Activated T-cell treated with anti-CD3 and anti-CD28 coated beads for 48 hours (primary cell): ENCODE measurements at regions not wholly inside any gene's neighbourhood (a gene's known extent, or its start where the extent isn't known, plus 50 kb on each side); places are given as distances from the start of the nearest gene placed in this dataset.

Experiments used
- DNase-seq: peaks from one replicate; pipeline ENCODE4 v3.0.0-alpha.2; 2020; ENCODE audit warnings: low read depth

DNA sequence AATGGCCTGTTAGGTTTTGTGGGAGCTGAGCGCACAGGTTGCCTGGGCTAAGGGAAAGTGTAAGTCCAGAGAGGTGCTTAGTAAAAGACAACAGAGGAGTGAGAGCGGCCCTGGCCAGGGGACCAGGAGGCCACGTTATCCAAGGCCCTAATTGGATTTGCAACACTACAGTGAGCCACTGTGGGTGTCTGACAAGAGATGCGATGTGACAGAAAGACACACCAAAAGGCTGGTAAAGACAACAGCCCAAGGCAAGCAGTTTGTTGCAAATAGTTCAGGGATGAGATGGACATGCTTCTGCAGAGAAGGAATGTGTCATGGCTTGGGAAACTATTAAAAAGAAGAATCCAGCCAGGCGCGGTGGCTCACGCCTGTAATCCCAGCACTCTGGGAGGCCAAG lies 162.7 kb upstream of the KIT start:
- no peak for DNase-seq

DNA sequence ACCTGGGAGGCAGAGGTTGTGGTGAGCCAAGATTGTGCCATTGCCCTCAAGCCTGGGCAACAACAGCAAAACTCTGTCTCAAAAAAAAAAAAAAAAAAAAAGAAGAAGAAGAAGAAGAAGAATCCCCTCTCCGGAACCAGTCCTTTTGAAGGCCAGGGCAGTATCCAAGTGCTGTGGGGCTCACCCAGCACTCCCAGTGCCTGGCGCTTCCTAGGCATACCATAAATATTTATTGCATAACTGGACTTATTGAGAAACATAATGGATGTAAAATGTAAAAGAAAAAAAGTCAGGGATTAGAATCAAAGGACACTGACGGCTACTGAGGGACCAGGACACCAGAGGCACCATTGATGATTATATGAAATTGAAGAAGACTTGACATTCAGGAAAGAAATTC lies 162.1 kb upstream of the KIT start:
- no peak for DNase-seq

DNA sequence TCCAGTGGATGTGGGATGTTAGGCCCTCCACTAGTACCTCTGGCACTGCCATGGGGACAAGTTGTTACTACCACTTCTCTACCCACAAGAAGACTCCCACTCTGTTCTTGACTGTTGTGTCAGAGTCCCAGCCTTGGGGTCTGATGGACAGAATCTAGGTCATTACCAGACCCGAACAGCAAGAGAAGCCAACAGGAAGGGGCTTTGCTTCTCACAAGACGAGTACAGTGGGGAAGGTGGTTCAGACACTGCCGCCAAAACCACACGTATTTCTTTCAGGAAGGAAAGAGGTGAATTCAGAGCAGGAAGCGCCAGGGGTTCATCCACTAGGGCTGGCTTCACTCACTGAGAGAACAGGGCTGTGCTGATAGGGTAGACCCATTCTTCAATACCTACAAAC lies 161.3 kb upstream of the KIT start:
- no peak for DNase-seq

DNA sequence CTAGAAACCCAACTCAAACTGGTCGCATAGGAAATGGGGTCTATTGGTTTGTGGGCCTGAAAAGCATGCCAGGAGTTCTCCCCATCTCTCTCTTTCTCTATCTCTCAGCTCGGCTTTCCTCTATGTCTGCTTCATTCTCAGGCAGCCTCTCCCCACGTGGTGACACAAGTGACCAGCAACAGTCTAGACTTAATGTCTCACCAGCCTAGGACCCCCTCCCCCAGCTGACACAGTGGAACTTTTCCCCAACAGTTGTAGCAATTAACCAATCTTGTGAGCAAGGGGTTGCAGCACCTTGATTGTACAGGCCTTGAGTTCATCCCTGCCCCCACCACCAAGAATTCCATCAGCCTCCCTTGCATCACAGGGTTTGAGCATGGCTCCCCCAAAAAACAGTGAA lies 159.8 kb upstream of the KIT start:
- DNase-seq = no peak

DNA sequence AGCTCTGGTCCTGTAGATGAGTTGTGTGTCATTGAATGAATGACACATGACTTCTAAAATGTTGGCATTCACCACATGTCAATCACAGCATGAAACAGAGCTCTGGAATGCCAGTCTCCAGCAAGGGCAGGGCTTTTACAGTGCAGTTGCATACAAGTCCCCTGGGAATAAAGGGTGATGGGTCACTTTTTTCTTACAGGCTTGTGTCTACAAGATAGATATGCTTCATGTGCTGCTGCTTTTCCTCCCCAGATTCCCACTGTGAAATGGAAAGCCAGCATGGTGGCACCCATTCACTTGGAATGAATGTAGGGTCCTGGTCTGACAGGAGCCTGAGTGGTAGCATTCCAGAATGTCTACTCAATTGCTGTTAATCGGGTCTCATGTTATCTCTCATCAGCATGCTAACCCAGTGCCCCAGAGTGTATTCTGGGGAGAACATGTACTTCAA lies 159.1 kb upstream of the KIT start:
- DNase-seq = no peak

DNA sequence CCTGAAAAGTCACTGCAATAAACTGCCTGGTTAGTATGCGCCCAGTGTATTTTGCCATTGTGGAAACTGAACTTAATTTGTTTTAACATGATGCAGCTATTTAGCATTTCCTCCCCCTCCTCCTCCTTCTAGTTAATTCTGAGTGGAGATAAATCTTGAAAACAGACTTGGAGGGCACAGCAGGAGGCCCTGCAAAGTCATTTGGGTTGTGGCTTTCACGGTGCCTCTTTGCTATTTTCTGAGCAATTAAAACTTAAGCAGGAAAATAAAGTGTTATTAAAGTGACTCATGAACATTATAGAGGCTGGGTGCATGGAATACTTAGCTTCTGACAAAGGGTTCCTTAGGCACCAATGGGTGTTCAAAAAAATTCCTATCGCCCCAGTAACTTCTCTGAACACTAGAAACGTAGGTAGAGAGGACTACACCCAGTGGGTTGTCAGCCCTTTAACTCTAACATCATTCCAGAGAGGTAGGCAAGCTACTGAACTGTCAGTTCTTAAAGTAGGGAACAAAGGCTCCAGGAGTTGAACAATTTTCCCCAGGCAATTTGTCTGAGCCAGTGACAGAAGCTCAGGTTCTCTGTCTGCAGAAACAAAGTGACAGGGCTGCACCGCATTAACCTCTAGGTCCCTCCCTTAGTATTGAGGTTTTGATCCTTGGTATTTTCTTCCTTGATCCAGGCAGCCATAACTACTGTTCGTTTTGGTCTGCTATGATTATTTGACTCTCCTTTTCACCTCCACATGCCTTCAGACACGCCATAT lies 158.3 kb upstream of the KIT start:
- no peak for DNase-seq

DNA sequence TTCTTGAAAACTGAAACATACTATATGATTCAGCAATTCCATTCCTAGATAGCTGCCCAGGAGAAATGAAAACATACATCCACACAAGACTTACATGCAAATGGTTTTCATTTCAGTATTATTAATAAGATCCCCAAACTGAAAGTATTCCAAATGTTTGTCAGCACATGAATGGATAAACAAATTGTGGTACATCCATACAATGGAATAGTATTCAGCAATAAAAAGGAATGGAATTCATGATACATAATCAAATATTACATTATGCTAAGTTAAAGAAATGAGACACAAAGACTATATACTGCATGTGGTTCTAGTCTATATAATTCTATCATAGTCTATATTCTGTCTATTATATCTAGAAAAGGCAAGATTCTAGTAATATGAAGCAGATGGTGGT lies 152.4 kb upstream of the KIT start:
- no peak for DNase-seq

DNA sequence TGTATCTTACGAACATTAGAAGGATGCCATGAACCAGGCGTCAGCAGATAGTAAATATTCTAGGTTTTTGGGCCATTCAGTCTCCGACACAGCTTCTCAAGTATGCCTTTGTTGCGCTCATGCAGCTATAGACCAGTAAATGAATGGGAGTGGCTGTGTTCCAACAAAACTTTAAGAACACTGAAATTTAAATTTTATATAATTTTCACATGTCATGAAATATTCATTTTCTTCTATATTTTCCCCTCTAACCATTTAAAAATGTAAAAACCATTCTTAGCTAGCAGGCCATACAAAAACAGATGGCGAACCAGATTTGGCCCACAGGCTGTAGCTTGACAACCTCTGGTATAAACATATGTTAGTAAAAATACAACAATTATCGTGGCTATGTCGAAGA lies 151.8 kb upstream of the KIT start:
- DNase-seq = no peak

DNA sequence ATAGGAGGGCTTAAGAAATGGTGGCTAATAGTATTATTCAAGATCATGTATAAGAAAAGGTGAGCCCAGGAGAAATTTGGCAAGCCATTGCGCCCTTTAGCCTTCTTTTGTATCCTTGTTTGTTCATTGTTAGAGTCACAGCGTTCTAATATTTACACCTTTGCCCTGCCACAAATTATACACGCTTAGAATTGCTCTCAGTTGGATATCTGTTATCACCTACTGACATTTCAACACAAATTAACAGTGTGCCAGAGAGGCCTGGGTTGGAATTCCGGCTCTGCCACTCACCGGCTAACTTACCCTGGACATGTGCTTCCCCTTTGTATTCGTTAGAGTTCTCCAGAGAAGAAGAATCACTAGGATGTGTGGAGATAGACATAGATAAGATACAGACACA lies 148.7 kb upstream of the KIT start:
- no peak for DNase-seq

DNA sequence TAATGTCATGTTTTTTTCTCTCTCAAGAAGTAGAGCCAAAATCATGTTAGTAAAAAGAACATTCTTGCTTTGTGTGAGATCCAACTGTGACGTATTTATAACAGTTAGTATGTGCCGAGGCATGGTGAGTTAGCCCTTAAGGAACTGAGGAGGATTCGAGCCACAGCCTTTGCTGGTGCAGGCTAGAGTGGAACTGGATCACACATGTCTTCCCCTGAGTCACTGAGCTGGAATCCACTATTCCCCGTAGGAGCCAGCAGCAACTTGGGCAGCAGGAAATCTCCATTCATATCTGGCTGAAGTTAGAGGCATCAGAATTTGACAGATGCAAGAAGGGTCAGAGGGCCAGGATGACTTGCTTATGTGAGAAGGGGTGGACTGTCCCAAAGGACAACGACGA lies 144.6 kb upstream of the KIT start:
- no peak for DNase-seq

DNA sequence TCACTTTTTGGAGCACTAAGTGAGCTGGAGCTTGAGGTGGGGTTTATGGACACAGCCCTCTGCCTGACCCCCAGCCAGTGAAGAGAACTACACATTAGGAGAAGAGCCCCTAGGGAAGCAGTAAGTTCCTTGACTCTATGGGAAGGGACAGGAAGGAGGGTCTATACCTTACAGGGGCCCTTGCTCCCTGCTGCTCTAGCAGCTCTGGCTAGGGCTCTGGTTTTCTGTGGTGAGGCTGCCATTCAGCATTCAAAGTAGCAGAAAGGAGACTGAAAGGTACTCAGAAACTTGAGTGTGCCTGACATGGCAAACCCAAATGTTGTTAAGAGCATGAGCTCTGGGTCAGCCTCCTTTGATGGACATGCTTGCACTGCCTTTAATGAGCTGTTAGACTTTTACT lies 144.0 kb upstream of the KIT start:
- no peak for DNase-seq

DNA sequence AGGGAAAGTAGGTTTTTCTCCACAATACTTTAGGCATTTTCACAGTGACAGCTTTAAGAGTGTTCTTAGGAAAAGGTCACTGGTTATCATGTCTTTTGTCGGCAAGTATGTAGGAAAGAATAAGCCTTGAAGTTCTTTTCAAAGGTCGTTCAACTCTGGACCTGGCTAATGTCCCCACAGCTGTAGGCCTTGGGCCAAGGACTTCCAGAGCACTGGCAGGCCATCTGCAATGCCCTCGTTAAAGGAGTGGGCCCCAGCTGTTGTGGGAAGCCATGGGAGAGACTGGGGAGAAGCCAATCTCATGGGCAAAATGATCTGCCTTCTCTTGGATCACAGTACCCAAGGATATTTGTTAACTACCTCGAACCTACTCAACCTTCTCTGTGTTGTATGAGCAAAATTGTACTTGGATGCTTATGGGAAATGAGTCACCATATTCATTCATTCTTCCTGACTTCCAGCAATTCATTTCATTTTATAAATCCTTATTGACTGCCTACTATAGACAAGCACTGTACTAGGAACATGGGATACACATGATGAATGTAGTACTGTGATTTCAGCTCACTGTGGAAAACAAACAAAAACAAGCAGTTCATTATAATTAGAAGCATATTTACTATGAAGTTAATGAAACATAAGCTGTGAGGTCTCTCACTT lies 141.1 kb upstream of the KIT start:
- no peak for DNase-seq

DNA sequence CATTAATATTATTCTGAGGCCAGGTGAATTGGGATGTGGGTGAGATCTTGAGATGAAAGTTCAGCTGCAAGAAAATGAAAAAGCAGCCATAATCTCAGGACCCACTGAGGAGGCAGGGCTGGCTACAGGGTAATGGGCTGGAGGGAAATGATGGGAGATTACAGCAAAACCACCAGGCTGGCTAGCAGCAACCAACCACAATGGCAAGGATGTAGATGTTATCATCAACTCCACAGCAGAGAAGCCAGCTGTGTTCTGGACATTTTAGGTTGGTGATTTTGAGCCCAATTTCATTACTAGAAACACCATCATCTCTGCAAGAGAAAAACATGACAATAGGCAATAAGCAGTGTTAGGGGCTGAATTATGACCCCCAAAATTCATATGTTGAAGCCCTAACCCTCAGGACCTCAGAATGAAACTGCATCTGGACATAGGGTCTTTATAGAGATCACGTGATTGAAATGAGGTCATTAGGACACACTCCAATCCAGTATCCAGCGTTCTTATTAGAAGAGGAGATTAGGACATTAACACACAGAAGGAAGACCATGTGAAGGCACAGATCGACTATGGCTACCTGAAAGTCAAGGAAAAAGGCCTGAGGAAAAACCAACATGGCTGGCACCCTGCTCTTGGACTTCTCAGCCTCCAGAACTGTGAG lies 139.8 kb upstream of the KIT start:
- no peak for DNase-seq

DNA sequence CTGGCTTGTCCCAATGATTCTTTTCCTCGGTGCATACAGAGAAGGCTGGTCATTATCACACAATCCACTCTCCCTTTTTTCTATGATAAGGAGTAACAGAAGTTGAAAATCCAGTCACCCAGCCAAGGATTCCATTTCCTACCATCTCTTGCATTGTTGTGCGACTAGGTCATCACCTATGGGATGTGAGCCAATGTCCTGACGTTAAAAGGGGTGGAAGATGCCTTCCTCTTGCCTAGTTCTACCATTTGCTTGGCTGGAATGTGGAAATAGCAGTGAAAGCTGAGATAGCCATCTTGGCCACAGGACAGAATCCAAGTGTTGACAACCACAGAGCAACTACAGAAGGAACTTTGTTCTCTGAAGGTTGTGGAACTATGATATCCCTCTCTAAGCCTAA lies 132.2 kb upstream of the KIT start:
- no peak for DNase-seq

DNA sequence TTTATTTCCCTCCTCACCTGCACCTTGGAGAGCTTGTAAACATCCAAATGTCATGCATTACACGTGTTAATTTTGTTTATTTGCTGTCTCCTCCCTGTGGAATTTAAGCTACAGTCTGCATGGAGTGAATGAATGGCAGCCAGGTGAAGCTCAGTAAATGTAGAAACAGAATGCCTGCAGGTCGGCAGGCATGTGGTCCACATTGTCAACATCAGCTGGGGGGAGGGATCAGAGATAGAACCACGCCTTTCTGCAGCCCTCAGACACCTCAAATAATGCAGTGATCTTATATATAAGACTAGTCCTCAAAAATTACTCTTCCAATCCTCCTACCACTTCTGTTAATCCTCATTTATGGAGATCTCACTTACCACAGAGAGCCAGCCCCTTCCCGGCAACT lies 131.2 kb upstream of the KIT start:
- no peak for DNase-seq

DNA sequence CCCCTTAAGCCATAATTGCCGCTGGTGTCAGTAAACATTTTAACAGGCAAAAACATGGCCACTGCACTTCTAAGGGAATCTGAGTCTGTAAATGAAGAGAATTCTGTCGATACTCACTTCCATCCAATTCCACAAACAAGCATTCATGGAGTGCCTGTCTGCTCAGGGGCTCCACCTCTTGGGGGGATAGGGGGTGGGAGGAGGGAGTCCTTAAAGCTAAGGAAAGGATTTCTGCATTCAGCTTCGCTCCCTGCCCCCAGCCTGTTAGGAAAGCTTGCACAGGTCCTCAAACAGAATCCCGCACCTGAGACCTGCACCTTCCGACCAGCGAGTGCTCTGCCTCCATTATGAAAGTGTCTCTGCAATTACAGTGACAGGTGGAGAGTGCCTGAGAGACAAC lies 130.2 kb upstream of the KIT start:
- DNase-seq = no peak

DNA sequence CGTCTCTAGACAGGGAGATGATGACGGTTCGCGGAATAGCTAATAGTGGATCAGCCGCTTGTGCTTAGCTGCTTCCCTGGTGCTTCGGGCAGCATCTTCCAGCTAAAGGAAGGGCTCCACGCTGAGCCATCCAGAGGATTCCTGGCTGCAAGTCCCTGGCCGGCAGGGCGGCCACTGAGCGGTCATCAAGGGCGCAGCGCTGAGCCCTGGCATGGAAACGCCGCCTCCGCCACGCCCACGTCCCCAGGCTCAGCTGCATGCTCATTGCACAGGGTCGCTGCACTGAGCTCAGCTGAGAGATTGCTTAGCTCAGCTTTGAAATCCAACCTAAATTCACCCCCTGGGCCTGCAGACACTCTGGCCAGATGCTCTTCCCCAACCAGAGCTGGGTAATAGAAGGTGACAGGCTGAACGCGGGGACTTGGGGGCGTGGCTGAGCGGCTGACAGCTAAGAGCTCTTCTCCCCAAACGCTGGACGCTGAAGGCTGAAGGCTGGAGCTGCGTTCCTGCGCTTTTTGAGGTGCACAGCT lies 118.2 kb upstream of the KIT start:
- DNase-seq = peak; percentile 3

DNA sequence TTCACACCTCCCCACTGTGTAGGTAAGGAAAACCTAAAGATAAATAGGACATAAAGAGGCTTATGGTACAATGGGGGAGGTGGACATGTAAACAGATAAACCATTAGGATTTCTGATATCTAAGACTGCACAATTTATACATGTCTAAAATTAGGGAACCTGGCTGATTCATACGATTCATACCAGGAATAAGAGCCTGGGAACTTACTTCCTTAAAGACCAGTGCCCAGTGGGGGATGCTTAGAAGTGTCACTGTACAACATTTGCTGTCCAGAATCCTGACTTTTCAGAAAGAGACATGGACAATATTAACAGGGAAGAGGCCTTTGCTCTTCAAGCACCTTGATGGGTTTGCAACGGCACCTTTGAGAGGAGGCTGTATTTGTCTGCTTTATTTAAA lies 116.8 kb upstream of the KIT start:
- no peak for DNase-seq

DNA sequence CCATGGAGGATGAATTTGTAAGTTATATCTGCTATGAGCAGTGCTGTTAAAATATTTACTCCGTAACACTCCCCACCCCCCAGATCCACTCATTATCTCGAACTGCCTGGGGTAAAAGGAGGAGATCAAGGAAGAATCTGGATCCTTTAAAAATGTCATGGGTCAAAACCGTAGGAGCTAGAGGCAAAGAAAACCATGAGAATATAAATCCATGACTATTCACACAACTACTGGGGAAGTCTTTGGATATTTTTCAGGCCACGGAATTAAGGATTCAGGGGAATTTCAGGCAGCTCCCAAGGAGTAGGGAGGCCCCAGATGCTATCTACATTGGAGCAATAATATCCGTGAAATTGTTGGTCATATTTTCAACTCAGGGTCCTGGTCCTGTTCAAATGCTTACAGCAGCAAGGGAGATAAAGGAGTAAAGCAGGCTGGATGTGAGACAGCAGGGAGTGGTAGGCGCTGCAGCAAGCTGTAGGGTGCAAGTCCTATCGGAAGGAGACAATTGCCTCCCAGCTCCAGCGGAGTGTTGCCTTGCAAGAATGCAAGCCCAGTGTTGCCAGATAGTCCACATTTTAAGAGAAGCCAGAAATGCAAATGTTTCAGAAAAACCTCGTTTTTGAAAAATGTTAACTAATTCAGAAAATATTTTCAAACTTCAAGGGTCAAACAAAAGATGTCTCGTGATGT lies 116.2 kb upstream of the KIT start:
- no peak for DNase-seq

DNA sequence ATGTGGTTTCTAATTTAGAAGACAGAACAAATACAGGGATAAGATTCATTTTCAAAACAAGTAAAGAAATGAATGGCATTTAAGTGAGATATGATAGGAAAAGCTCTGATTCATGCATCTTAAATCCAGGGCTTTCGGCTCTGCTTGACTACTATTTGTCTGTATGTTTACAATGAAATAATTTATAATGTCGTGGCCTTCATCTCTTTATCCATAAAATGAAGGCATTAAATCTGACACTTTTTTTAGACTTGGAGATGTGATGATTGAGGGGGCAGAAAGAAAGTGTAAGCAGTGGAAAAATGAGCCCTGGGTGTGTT lies 115.7 kb upstream of the KIT start:
- no peak for DNase-seq

DNA sequence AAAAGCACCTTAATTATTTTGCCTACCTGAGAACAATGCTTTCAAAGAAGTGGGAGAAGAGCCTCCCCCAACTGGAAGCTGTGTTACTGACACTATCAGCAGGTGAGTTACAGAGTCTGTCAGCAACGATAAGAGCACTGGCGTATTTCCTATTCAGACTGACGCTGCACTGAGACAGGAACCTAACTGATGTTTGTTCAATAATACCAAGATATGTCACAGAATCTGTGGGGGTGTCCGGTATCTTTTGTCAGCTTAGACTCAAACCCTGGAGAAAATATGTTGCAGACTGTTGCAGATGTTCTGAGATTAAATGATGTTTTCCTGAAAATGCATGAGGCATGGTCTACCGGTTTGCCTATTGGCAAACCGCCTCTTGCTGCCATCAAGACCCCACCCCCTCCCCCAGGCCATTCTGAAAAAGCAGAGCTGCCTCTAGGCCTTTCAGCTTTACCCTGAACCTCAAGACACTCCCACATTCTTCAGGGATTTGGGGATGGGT lies 115.2 kb upstream of the KIT start:
- DNase-seq = no peak

DNA sequence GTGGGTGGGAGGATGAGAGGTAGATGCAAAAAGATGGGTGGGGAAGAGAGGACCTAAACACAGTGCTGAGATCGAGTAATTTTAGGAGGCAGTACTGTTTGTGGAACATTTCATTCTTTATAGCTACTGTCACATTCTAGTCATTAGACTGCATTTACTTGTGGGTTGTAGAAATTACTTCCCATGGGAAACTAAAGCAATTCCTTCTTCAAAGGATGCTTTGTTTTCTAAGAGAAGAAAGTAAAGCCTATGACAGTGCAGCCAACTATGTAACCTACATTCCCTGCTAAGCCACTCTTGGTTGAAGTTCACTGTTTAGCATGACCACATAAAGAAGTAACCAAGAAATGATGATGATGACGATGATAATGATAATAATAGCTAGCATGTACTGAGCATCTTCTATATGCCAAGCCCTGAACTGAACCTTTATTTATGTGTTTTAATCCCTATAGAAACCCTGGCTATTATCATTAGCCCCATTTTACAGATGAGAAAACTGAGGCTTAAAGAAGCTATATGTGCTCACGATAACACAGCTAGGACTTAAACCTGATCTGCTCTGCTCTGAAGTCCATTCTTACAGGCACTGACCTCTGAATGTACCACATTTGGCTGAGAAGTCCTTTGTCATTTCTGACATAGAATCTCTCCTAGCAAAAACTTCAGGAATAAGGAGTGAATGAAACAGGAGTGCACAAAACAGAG lies 114.5 kb upstream of the KIT start:
- no peak for DNase-seq
